H1 (cell line): ENCODE measurements at regions not wholly inside any gene's neighbourhood (a gene's known extent, or its start where the extent isn't known, plus 50 kb on each side); places are given as distances from the start of the nearest gene placed in this dataset.

ENCODE experiments used
- TEAD4 ChIP-seq: IDR thresholded peaks from 2 replicates; pipeline ENCODE4 v1.6.1; 2012; ENCODE audit warnings: low read depth, low read length, inconsistent platforms, mixed read lengths
- TF ChIP-seq, protein P1 (sequence below): fragments of 300-600 bp; sonication (generic); IDR thresholded peaks from 2 replicates; pipeline ENCODE4 v1.7.1; 2012; ENCODE audit warnings: low read length, moderate library complexity, mild to moderate bottlenecking, inconsistent platforms; ENCODE audit not compliant: insufficient replicate concordance

- TF ChIP-seq TEAD4: no peak
- TF ChIP-seq, protein P1, sequence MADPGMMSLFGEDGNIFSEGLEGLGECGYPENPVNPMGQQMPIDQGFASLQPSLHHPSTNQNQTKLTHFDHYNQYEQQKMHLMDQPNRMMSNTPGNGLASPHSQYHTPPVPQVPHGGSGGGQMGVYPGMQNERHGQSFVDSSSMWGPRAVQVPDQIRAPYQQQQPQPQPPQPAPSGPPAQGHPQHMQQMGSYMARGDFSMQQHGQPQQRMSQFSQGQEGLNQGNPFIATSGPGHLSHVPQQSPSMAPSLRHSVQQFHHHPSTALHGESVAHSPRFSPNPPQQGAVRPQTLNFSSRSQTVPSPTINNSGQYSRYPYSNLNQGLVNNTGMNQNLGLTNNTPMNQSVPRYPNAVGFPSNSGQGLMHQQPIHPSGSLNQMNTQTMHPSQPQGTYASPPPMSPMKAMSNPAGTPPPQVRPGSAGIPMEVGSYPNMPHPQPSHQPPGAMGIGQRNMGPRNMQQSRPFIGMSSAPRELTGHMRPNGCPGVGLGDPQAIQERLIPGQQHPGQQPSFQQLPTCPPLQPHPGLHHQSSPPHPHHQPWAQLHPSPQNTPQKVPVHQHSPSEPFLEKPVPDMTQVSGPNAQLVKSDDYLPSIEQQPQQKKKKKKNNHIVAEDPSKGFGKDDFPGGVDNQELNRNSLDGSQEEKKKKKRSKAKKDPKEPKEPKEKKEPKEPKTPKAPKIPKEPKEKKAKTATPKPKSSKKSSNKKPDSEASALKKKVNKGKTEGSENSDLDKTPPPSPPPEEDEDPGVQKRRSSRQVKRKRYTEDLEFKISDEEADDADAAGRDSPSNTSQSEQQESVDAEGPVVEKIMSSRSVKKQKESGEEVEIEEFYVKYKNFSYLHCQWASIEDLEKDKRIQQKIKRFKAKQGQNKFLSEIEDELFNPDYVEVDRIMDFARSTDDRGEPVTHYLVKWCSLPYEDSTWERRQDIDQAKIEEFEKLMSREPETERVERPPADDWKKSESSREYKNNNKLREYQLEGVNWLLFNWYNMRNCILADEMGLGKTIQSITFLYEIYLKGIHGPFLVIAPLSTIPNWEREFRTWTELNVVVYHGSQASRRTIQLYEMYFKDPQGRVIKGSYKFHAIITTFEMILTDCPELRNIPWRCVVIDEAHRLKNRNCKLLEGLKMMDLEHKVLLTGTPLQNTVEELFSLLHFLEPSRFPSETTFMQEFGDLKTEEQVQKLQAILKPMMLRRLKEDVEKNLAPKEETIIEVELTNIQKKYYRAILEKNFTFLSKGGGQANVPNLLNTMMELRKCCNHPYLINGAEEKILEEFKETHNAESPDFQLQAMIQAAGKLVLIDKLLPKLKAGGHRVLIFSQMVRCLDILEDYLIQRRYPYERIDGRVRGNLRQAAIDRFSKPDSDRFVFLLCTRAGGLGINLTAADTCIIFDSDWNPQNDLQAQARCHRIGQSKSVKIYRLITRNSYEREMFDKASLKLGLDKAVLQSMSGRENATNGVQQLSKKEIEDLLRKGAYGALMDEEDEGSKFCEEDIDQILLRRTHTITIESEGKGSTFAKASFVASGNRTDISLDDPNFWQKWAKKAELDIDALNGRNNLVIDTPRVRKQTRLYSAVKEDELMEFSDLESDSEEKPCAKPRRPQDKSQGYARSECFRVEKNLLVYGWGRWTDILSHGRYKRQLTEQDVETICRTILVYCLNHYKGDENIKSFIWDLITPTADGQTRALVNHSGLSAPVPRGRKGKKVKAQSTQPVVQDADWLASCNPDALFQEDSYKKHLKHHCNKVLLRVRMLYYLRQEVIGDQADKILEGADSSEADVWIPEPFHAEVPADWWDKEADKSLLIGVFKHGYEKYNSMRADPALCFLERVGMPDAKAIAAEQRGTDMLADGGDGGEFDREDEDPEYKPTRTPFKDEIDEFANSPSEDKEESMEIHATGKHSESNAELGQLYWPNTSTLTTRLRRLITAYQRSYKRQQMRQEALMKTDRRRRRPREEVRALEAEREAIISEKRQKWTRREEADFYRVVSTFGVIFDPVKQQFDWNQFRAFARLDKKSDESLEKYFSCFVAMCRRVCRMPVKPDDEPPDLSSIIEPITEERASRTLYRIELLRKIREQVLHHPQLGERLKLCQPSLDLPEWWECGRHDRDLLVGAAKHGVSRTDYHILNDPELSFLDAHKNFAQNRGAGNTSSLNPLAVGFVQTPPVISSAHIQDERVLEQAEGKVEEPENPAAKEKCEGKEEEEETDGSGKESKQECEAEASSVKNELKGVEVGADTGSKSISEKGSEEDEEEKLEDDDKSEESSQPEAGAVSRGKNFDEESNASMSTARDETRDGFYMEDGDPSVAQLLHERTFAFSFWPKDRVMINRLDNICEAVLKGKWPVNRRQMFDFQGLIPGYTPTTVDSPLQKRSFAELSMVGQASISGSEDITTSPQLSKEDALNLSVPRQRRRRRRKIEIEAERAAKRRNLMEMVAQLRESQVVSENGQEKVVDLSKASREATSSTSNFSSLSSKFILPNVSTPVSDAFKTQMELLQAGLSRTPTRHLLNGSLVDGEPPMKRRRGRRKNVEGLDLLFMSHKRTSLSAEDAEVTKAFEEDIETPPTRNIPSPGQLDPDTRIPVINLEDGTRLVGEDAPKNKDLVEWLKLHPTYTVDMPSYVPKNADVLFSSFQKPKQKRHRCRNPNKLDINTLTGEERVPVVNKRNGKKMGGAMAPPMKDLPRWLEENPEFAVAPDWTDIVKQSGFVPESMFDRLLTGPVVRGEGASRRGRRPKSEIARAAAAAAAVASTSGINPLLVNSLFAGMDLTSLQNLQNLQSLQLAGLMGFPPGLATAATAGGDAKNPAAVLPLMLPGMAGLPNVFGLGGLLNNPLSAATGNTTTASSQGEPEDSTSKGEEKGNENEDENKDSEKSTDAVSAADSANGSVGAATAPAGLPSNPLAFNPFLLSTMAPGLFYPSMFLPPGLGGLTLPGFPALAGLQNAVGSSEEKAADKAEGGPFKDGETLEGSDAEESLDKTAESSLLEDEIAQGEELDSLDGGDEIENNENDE: no peak
These were observed 113.9 kb upstream of the CST7 start (continued) for GRCh38 chr20:24835195-24835594.
